H1 (cell line): ENCODE measurements at regions not wholly inside any gene's neighbourhood (a gene's known extent, or its start where the extent isn't known, plus 50 kb on each side); places are given as distances from the start of the nearest gene placed in this dataset.

ENCODE experiments used
- EZH2 ChIP-seq: fragments of 200-600 bp; sonication (generic); IDR thresholded peaks from 2 replicates; pipeline ENCODE4 v1.7.1; 2012; ENCODE audit warnings: low read depth, mild to moderate bottlenecking, moderate library complexity, low read length, inconsistent platforms; ENCODE audit not compliant: severe bottlenecking
- TAF1 ChIP-seq: IDR thresholded peaks from 2 replicates; pipeline ENCODE4 v1.6.1; 2011; ENCODE audit warnings: mild to moderate bottlenecking, low read depth, low read length
- TF ChIP-seq, protein P1 (sequence below), 3 experiments: IDR thresholded peaks; 1 replicate in 2 of 3; 2 replicates in 1 of 3; pipeline versions ENCODE4 v1.5.1 to v1.6.1; 2011; ENCODE audit warnings: low read length in 3 of 3, mild to moderate bottlenecking in 3 of 3, inconsistent platforms in 2 of 3, low read depth in 1 of 3, moderate library complexity in 1 of 3; ENCODE audit not compliant: insufficient read depth in 1 of 3; ENCODE audit errors: control extremely low read depth in 1 of 3

DNA sequence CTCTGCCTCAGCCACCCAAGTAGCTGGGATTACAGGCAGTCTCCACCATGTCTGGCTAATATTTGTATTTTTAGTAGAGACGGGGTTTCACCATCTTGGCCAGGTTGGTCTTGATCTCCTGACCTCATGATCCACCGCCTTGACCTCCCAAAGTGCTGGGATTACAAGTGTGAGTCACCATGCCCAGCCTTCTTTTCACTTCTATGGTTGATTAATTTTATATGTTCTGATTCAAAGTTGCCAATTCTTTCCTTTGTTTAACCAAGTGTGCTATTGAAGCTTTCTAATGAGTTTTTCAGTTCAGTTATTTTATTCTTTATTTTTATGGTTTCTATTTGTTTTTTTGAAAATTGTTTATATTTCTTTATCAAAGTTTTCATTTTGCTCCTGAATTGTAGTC lies 133.1 kb upstream of the KCNJ3 start:
- TF ChIP-seq, protein P1, sequence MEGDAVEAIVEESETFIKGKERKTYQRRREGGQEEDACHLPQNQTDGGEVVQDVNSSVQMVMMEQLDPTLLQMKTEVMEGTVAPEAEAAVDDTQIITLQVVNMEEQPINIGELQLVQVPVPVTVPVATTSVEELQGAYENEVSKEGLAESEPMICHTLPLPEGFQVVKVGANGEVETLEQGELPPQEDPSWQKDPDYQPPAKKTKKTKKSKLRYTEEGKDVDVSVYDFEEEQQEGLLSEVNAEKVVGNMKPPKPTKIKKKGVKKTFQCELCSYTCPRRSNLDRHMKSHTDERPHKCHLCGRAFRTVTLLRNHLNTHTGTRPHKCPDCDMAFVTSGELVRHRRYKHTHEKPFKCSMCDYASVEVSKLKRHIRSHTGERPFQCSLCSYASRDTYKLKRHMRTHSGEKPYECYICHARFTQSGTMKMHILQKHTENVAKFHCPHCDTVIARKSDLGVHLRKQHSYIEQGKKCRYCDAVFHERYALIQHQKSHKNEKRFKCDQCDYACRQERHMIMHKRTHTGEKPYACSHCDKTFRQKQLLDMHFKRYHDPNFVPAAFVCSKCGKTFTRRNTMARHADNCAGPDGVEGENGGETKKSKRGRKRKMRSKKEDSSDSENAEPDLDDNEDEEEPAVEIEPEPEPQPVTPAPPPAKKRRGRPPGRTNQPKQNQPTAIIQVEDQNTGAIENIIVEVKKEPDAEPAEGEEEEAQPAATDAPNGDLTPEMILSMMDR (IDR thresholded peaks at IDR 0.05; ENCODE audit: control extremely low read depth in 1 of 3, insufficient read depth in 1 of 3, low read depth in 1 of 3, low read length in 3 of 3): no peak
- TF ChIP-seq TAF1: no peak
- TF ChIP-seq EZH2: no peak
